GM19023 (cell line): ENCODE measurements at regions not wholly inside any gene's neighbourhood (a gene's known extent, or its start where the extent isn't known, plus 50 kb on each side); places are given as distances from the start of the nearest gene placed in this dataset.

ENCODE experiments used
- ATAC-seq: cut with Tn5 transposase; IDR thresholded peaks from one replicate; pipeline ENCODE4 v1.9.1; 2021; ENCODE audit warnings: mild to moderate bottlenecking, moderate library complexity; ENCODE audit not compliant: unreplicated experiment

GRCh38 chr4:74640111-74640903 lies 154.0 kb downstream of the BTC start:
- no peak for ATAC-seq

DNA sequence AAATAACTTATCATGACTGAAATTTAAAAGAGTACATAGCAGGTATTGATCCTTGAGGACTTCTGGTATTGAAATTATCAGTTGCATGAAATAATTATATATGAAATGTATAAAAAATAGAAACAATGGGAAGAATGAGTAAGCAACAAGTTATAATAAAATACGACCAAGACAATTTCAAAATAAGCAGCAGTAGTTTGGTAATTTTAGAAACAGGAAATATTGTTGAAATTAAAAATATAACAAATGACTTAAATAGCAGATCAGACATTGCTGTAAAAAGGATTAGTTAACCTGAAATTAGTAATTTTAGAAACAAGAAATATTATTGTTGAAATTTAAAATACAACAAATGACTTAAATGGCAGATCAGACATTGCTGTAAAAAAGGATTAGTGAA lies 152.3 kb downstream of the BTC start:
- ATAC-seq: no peak

GRCh38 chr4:74649193-74649592 lies 145.1 kb downstream of the BTC start:
- no peak for ATAC-seq

GRCh38 chr4:74651198-74651597 lies 143.1 kb downstream of the BTC start:
- no peak for ATAC-seq

DNA sequence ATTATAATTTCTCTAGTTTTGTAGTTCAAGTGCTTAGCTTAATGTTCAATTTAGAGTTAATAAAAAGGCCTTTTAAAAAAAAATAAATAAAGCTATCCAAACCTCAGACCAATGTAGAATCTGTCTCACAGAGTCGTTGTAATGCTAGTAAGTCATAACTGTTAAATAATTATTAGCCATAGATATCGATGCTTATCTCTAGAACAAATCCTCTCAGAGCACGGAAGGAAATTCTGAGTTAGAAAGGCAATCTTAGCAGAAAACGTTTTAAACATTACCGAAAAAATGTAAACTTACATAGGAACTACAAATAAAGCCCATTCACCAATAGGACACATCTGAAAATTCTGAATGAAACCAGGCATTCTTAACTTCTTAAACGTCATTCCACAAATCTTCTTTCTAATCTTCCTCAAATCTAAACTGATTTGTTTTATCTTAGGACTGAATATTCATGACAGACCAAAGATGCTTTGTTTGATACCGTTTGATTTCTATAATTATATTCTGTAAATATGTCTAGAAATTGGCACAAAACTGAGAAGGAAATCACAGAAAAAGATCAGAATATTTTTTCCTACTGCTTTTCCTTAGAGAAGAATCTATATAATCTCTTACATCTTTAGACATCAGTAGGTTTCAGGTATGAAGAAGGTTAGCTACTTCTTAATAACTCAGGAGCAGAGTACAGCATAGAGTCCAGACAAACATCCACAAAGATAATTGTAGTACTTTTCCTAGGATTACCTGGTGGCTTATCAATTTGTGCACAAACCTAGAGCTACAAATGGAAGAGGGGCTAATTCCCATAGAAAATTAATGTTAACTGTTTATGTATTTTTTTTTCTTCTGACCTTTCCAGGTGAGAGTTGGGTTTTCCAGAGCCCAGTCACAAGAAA lies 140.7 kb downstream of the BTC start:
- no peak for ATAC-seq

DNA sequence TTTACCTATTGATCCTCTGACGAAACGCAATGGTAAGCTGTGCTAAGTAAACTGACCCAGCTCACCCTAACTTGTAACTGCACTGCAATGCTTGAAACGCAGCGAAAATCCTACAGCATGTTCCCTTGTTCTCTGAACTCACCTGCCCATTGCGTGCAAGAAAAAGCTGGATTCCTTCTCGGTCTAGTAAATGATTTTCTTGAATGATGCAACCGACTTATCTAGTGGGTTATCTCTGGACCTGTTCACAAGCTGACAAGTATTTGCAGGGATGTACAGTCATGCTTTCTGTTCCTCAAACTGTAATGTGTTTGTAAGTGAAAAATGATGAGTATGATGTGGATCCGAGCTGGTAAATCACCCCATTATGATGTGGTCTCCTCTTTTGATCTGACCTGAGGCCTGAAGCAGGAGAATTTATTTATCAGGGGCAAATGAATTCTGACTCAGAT lies 140.1 kb downstream of the BTC start:
- ATAC-seq: no peak

DNA sequence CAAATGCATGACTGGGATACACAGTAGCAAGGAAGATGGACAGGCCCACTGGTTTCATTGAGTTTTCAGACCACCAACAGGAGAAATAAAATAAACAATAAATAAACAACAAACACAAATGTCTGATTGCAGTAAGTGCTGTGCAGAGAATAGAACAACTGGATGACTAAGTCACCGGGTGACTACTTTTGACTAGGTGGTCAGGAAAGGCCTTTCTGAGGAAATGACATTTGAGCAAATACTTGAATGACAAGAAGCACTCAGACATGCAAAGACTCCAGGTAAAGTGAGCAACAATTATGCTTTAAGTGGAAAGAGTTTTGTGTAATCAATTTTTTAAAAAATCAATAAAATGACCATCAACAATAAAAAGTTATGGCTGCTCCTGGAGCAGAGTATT lies 137.7 kb downstream of the BTC start:
- ATAC-seq: no peak

- no peak for ATAC-seq
Observed at GRCh38 chr4:74658116-74658515, 136.2 kb downstream of the BTC start.

- no peak for ATAC-seq
Observed at GRCh38 chr4:74659576-74660411, 134.5 kb downstream of the BTC start.

DNA sequence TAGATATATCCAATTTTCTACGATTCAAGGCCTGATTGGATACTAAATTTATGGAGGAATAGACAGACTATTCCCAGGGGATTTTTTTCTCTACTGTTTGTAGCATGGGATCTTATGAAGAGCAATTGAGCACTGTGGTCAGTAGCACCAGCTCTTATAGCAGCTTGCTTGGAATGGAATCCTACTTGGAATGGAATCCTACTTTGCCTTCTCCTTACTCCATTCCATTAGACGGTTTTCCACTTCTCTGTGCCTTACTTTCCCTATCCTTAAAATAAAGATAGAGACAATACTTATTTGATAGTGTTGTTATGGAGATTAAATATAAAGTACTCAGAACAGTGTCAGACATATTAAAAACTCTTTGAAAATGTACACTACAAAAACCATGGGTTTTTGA lies 133.5 kb downstream of the BTC start:
- no peak for ATAC-seq

DNA sequence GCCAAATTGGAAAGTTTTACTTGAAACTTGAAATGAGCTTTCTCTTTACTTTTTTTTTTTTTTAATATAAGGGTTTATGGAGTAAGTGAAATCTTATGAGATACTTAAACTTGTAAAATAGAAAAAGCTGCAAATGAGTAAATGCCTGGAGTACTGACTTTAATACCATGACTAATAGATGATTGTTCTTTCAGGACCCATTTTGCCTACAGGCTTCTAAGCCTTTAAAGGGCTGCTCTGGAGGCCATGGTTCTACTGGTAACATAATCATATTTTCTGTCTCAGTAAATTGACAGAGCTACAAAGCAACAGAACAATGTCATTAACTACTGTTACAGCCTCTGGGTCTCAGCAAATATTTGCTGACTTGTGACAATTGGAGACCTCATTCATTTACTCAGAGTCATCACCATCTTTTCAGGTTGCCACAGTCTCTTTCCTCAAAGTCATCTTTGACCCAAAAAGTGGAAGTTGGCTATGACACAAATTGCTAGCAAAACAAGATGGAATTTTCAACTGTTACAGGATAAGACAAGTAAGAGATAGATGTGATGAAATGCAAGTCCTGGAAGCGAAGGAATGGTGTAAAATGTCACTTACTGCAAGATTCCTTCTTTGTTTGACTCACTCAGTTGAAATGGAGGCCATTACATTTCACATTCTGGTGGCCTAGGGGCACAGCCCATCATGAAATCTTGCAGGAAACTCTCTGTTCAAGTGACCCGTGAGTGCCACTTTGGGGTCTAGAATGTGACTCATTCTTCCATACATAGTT lies 132.7 kb downstream of the BTC start:
- ATAC-seq: no peak

DNA sequence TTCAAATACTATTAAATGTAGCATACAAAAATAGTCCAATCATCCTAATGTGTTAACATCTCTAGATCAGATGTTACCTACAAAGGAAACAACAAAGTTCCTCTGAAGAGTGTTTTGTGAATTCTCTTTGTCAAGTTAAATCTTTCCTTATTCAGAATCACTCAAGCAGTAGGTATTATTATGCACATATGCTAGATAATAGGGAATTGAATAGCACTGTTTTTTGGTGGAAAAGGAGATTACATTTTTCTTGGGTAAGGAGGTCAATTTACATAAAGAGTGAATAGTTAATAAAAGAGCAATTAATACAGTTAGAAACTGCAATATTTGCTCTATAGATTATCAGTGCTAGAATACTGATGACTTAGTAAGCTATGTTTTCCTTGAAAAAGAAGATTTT lies 130.7 kb downstream of the BTC start:
- no peak for ATAC-seq

- ATAC-seq: no peak
Observed at GRCh38 chr4:74665346-74665745, 129.0 kb downstream of the BTC start.

- no peak for ATAC-seq
Observed at GRCh38 chr4:74665876-74666275, 128.4 kb downstream of the BTC start.

- no peak for ATAC-seq
Observed at GRCh38 chr4:74667438-74667837, 126.9 kb downstream of the BTC start.

GRCh38 chr4:74667944-74668343 lies 126.4 kb downstream of the BTC start:
- no peak for ATAC-seq

- ATAC-seq: no peak
Observed at GRCh38 chr4:74669702-74670101, 124.6 kb downstream of the BTC start.

DNA sequence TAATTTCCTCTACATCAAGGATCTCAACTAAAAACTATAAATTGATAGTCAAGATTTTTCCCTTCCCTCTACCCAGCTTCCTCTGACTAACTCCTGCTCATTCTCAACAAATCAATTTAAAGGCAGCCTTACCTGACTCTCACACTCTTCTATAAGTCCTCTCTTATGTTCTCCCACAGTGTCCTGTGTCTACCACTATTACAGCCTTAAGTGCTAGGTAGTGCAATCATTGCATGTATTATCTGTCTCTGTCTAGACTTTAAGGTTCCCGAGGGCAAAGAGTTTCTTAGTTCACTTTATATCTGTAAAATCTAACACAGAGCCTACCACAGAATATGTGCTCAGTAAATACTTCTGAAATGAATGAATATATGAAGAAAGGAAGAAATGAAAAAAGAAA lies 123.7 kb downstream of the BTC start:
- no peak for ATAC-seq

GRCh38 chr4:74671080-74671698 lies 123.1 kb downstream of the BTC start:
- no peak for ATAC-seq

- no peak for ATAC-seq
Observed at GRCh38 chr4:74674750-74675149, 119.6 kb downstream of the BTC start.
